ENCODE measurements at regions not wholly inside any gene's neighbourhood (a gene's known extent, or its start where the extent isn't known, plus 50 kb on each side); places are given as distances from the start of the nearest gene placed in this dataset.

DNA sequence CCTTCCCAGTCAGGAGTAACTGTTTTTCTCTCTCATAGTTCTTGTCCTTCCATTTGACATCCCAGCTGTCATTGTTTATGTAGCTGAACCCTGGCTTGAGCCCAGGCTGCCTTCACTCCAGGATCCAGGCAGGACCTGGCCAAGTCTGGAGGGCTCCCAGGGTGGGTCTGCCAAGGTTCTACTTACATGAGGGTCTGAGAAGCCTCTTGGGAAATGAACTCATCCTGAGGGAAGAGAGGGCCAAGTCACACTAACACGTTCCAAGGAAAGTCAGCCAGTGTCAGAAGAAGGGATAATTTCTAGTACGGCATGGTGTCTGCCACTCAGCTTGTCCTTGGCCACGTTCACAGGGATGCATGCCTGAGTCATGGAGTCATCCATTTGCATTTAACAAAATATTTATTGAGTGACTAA, 54.8 kb upstream of the SRD5A3 start:
- Histone ChIP-seq H3K9ac (ENCODE audit: low read length) (no peak overlapping the region), H3K27me3 (ENCODE audit: low read depth, low read length) (no peaks in the 10 kb centered on the region), H3K4me3 (ENCODE audit: low read length) (no peak overlapping the region), H3K27ac (ENCODE audit: low read length) (no peak overlapping the region), H3K36me3 (replicated peaks; ENCODE audit: low read depth, low read length) (no peaks in the 10 kb centered on the region), H3K79me2 (ENCODE audit: low read length) (no peaks in the 10 kb centered on the region), H3K4me1 (ENCODE audit: low read length) (no peaks in the 10 kb centered on the region), H4K20me1 (ENCODE audit: insufficient read depth, low read length) (no peaks in the 10 kb centered on the region), H3K9me3 (ENCODE audit: insufficient read depth, low read length) (no peaks in the 10 kb centered on the region), H3K4me2 (ENCODE audit: low read length) (no peak overlapping the region), H2AFZ (ENCODE audit: low read depth, low read length) (no peak overlapping the region)
- no peak for TF ChIP-seq EZH2phosphoT487 (IDR thresholded peaks at IDR 0.05; ENCODE audit: low read depth)
- TF ChIP-seq, protein P1, sequence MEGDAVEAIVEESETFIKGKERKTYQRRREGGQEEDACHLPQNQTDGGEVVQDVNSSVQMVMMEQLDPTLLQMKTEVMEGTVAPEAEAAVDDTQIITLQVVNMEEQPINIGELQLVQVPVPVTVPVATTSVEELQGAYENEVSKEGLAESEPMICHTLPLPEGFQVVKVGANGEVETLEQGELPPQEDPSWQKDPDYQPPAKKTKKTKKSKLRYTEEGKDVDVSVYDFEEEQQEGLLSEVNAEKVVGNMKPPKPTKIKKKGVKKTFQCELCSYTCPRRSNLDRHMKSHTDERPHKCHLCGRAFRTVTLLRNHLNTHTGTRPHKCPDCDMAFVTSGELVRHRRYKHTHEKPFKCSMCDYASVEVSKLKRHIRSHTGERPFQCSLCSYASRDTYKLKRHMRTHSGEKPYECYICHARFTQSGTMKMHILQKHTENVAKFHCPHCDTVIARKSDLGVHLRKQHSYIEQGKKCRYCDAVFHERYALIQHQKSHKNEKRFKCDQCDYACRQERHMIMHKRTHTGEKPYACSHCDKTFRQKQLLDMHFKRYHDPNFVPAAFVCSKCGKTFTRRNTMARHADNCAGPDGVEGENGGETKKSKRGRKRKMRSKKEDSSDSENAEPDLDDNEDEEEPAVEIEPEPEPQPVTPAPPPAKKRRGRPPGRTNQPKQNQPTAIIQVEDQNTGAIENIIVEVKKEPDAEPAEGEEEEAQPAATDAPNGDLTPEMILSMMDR (IDR thresholded peaks at IDR 0.05; ENCODE audit: low read depth, low read length): no peak

DNA sequence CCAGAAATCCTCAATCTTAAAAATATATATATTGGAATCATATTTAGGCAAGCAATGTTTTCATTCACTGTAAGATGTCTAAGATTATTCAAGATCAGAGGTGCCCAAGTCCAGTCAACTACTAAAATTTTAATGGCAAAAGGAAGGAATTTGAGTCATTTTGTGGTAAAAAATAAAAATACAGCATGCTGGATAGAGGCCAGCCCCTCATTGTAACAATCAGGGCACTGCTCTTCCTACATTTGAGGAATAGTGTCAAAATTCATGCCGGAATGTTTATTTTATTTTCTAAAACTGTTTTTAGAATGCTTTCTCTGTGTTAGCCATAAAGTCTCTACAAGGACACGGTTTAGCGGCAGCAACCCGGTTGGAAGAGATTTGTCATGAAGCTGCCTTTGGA, 49.9 kb upstream of the SRD5A3 start:
- Histone ChIP-seq H3K27me3 (ENCODE audit: low read depth, low read length) (no peaks in the 10 kb centered on the region), H3K4me3 (ENCODE audit: low read length) (no peak overlapping the region), H3K79me2 (ENCODE audit: low read length) (no peaks in the 10 kb centered on the region), H3K9me3 (ENCODE audit: insufficient read depth, low read length) (no peaks in the 10 kb centered on the region), H3K9ac (ENCODE audit: low read length) (no peak overlapping the region), H3K4me1 (ENCODE audit: low read length) (no peaks in the 10 kb centered on the region), H2AFZ (ENCODE audit: low read depth, low read length) (no peak overlapping the region), H3K27ac (ENCODE audit: low read length) (no peak overlapping the region), H4K20me1 (ENCODE audit: insufficient read depth, low read length) (no peaks in the 10 kb centered on the region), H3K36me3 (replicated peaks; ENCODE audit: low read depth, low read length) (no peaks in the 10 kb centered on the region), H3K4me2 (ENCODE audit: low read length) (no peak overlapping the region)
- TF ChIP-seq EZH2phosphoT487 (IDR thresholded peaks at IDR 0.05; ENCODE audit: low read depth): no peak
- TF ChIP-seq, protein P1 (IDR thresholded peaks at IDR 0.05; ENCODE audit: low read depth, low read length): no peak

Data from OCI-LY3 (cell line).